Thyroid gland (tissue), 4 donors: ENCODE measurements at regions not wholly inside any gene's neighbourhood (a gene's known extent, or its start where the extent isn't known, plus 50 kb on each side); places are given as distances from the start of the nearest gene placed in this dataset.

ENCODE experiments used
- DNase-seq, 2 donors: peaks; one replicate each; pipeline ENCODE4 v3.0.0-alpha.2; 2019
- H3K27ac ChIP-seq, 3 donors: fragments of 200-600 bp; sonication (generic); 1 replicate in 2 of 3; 2 replicates in 1 of 3; pipeline ENCODE4 v1.5.1; 2016 to 2019; ENCODE audit warnings: mild to moderate bottlenecking in 1 of 3, moderate library complexity in 1 of 3
- H3K27me3 ChIP-seq: fragments of 200-600 bp; sonication (generic); one replicate; pipeline ENCODE4 v1.5.1; 2019
- H3K36me3 ChIP-seq, 2 donors: fragments of 200-600 bp; sonication (generic); one replicate each; pipeline ENCODE4 v1.5.1; 2016 to 2019
- H3K4me1 ChIP-seq, 2 donors: fragments of 200-600 bp; sonication (generic); one replicate each; pipeline ENCODE4 v1.5.1; 2017 to 2019
- H3K4me3 ChIP-seq, 3 donors: fragments of 200-600 bp; sonication (generic); replicated peaks in 1 of 3; 1 replicate in 2 of 3; 2 replicates in 1 of 3; pipeline ENCODE4 v1.5.1; 2016; ENCODE audit warnings: mild to moderate bottlenecking in 1 of 3
- H3K9me3 ChIP-seq: fragments of 200-600 bp; sonication (generic); one replicate; pipeline ENCODE4 v1.5.1; 2017
- POLR2A ChIP-seq, 2 donors: fragments of 450-650 bp; IDR thresholded peaks; one replicate each; pipeline ENCODE4 v1.6.1; 2017; ENCODE audit warnings: antibody characterized with exemption in 2 of 2, mild to moderate bottlenecking in 2 of 2, moderate library complexity in 1 of 2
- WGBS, 2 donors: methylation state at CpG; one replicate each; pipeline ENCODE4 v1.1.5; 2017; 5-methylcytosine and 5-hydroxymethylcytosine counted together
- intact Hi-C: fragments of 100-400 bp; cut with DNase I; formaldehyde crosslinking; loops from one replicate; pipeline ENCODE4 v1.15.1; 2023
- TF ChIP-seq, protein P1 (sequence below), 6 experiments: fragments of 200-600 bp in 3 of 6; fragments of 450-650 bp in 3 of 6; sonication (generic) in 3 of 6; IDR thresholded peaks; one replicate each; pipeline ENCODE4 v1.5.1; 2016 to 2019; ENCODE audit warnings: antibody characterized with exemption in 6 of 6, mild to moderate bottlenecking in 2 of 6, inconsistent platforms in 1 of 6, moderate library complexity in 1 of 6

- DNase-seq = no peak
- Histone ChIP-seq H3K4me3 (no peak overlapping the region), H3K9me3 (no peaks in the 10 kb centered on the region), H3K36me3 (no peaks in the 10 kb centered on the region), H3K4me1 (no peaks in the 10 kb centered on the region), H3K27me3 (no peaks in the 10 kb centered on the region), H3K27ac (no peak overlapping the region)
- intact Hi-C loops = no loop called here
- no peak for TF ChIP-seq POLR2A (IDR thresholded peaks at IDR 0.05)
- TF ChIP-seq, protein P1, sequence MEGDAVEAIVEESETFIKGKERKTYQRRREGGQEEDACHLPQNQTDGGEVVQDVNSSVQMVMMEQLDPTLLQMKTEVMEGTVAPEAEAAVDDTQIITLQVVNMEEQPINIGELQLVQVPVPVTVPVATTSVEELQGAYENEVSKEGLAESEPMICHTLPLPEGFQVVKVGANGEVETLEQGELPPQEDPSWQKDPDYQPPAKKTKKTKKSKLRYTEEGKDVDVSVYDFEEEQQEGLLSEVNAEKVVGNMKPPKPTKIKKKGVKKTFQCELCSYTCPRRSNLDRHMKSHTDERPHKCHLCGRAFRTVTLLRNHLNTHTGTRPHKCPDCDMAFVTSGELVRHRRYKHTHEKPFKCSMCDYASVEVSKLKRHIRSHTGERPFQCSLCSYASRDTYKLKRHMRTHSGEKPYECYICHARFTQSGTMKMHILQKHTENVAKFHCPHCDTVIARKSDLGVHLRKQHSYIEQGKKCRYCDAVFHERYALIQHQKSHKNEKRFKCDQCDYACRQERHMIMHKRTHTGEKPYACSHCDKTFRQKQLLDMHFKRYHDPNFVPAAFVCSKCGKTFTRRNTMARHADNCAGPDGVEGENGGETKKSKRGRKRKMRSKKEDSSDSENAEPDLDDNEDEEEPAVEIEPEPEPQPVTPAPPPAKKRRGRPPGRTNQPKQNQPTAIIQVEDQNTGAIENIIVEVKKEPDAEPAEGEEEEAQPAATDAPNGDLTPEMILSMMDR (IDR thresholded peaks at IDR 0.05) = no peak
Observed at GRCh38 chr4:23006756-23007155, 314.0 kb downstream of the GBA3 start.

GRCh38 chr4:23005691-23006090, 313.0 kb downstream of the GBA3 start:
- intact Hi-C loops = no loop called here
- H3K4me1 ChIP-seq = no peaks in the 10 kb centered on the region
- H3K4me3 ChIP-seq = no peak overlapping the region
- no peak for DNase-seq
- no peaks in the 10 kb centered on the region for H3K36me3 ChIP-seq
- TF ChIP-seq, protein P1 (IDR thresholded peaks at IDR 0.05) = no peak
- no peak for TF ChIP-seq POLR2A (IDR thresholded peaks at IDR 0.05)
- no peak overlapping the region for H3K27ac ChIP-seq
- H3K9me3 ChIP-seq = no peaks in the 10 kb centered on the region
- H3K27me3 ChIP-seq = no peaks in the 10 kb centered on the region
- WGBS, 2 donors = 81 to 90% methylated on average over 1 of the region's 1 CpG

GRCh38 chr4:23001478-23001877, 308.7 kb downstream of the GBA3 start:
- no peaks in the 10 kb centered on the region for H3K36me3 ChIP-seq
- TF ChIP-seq, protein P1 (IDR thresholded peaks at IDR 0.05) = no peak
- no peak for TF ChIP-seq POLR2A (IDR thresholded peaks at IDR 0.05)
- 84 to 87% methylated on average over 2 of the region's 2 CpGs for WGBS, 2 donors
- H3K9me3 ChIP-seq = no peaks in the 10 kb centered on the region
- H3K27ac ChIP-seq = no peak overlapping the region
- H3K4me3 ChIP-seq = no peak overlapping the region
- no peak for DNase-seq
- H3K4me1 ChIP-seq = no peaks in the 10 kb centered on the region
- intact Hi-C loops = no loop called here
- H3K27me3 ChIP-seq = no peaks in the 10 kb centered on the region

DNA sequence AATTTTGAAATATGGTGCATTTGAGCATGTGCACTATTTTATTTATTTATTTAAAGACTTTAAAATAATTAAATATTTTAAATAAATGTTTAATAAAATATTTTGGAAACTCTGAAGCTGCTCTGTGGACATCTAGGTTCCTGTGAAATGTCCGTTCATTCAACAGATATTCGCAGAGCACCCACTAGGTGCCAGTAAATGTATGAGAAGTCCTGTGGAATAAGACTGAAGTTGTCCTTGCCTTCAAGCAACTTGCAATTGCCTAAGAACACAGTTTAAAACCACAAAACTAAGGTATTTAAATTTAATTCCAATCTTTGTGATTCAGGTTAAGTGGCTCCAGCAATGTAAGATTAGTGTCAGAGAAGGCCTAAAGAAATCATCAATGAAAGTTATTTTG, 306.7 kb downstream of the GBA3 start:
- 88 to 96% methylated on average over 2 of the region's 2 CpGs for WGBS, 2 donors
- H3K27me3 ChIP-seq = no peaks in the 10 kb centered on the region
- TF ChIP-seq, protein P1 (IDR thresholded peaks at IDR 0.05) = no peak
- no peak for TF ChIP-seq POLR2A (IDR thresholded peaks at IDR 0.05)
- H3K4me3 ChIP-seq = no peak overlapping the region
- H3K4me1 ChIP-seq = no peaks in the 10 kb centered on the region
- intact Hi-C loops = no loop called here
- no peaks in the 10 kb centered on the region for H3K36me3 ChIP-seq
- DNase-seq = no peak
- no peak overlapping the region for H3K27ac ChIP-seq
- H3K9me3 ChIP-seq = no peaks in the 10 kb centered on the region

DNA sequence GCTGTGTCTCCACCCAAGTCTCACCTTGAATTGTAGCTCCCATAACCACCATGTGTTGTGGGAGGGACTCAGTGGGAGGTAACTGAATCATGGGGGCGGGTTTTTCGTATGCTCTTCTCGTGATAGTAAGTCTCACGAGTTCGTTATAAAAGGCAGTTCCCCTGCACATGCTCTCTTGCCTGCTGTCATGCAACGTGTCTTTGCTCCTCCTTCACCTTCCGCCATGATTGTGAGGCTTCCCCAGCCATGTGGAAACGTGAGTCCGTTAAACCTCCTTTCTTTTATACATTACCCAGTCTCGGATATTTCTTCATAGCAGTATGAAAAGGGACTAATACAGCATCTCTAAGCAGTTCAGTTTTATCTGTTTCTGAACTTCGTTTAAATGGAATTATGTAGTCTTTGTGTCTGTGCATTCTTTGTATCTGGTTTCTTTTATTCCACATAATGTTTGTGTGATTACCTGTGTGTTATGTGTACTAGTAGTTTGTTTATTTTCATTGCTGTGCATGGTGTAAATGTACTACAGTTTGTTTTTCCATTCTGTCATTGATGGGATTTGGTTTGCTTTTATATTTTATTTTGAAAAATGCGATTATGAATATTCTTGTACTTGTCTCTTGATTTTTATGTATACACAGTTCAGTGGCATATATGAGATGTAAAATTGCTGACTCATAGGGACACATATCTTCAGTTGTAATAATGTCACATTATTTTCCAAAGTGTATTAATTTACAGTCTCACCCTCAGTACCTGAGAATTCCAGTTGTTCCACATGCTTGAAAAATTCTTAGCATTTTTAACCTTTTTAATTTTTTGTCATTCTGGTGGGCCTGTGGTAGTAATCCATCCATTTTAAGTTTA, 304.9 kb downstream of the GBA3 start:
- 90 to 93% methylated on average over 12 of the region's 12 CpGs for WGBS, 2 donors
- TF ChIP-seq, protein P1 (IDR thresholded peaks at IDR 0.05) = no peak
- no peak for TF ChIP-seq POLR2A (IDR thresholded peaks at IDR 0.05)
- no peak for DNase-seq
- Histone ChIP-seq H3K27ac (no peak overlapping the region), H3K27me3 (no peaks in the 10 kb centered on the region), H3K4me3 (no peak overlapping the region), H3K9me3 (no peaks in the 10 kb centered on the region), H3K36me3 (no peaks in the 10 kb centered on the region), H3K4me1 (no peaks in the 10 kb centered on the region)
- intact Hi-C loops = no loop called here
